ENCODE measurements at regions not wholly inside any gene's neighbourhood (a gene's known extent, or its start where the extent isn't known, plus 50 kb on each side); places are given as distances from the start of the nearest gene placed in this dataset.

DNA sequence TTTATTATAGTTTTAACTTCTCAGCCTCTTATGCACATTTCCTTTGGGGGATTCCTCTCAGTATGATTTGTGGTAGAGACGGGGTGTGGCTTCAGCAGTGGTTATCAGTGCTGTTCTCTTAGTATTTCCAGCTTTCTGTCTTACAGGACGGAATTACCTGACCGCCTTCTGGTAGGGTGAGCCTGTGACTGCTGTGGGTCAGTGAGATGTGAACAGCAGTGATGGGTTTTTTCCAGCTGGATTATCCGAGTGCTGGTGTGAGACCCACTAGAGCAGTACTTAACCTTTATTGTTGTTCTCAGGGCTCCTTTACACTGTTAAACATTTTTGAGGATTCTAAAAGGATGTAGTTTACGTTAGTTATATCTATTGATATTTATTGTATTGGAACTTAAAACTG is 135.2 kb downstream of the SLIT2 start (continued):
- TF ChIP-seq, protein P1, sequence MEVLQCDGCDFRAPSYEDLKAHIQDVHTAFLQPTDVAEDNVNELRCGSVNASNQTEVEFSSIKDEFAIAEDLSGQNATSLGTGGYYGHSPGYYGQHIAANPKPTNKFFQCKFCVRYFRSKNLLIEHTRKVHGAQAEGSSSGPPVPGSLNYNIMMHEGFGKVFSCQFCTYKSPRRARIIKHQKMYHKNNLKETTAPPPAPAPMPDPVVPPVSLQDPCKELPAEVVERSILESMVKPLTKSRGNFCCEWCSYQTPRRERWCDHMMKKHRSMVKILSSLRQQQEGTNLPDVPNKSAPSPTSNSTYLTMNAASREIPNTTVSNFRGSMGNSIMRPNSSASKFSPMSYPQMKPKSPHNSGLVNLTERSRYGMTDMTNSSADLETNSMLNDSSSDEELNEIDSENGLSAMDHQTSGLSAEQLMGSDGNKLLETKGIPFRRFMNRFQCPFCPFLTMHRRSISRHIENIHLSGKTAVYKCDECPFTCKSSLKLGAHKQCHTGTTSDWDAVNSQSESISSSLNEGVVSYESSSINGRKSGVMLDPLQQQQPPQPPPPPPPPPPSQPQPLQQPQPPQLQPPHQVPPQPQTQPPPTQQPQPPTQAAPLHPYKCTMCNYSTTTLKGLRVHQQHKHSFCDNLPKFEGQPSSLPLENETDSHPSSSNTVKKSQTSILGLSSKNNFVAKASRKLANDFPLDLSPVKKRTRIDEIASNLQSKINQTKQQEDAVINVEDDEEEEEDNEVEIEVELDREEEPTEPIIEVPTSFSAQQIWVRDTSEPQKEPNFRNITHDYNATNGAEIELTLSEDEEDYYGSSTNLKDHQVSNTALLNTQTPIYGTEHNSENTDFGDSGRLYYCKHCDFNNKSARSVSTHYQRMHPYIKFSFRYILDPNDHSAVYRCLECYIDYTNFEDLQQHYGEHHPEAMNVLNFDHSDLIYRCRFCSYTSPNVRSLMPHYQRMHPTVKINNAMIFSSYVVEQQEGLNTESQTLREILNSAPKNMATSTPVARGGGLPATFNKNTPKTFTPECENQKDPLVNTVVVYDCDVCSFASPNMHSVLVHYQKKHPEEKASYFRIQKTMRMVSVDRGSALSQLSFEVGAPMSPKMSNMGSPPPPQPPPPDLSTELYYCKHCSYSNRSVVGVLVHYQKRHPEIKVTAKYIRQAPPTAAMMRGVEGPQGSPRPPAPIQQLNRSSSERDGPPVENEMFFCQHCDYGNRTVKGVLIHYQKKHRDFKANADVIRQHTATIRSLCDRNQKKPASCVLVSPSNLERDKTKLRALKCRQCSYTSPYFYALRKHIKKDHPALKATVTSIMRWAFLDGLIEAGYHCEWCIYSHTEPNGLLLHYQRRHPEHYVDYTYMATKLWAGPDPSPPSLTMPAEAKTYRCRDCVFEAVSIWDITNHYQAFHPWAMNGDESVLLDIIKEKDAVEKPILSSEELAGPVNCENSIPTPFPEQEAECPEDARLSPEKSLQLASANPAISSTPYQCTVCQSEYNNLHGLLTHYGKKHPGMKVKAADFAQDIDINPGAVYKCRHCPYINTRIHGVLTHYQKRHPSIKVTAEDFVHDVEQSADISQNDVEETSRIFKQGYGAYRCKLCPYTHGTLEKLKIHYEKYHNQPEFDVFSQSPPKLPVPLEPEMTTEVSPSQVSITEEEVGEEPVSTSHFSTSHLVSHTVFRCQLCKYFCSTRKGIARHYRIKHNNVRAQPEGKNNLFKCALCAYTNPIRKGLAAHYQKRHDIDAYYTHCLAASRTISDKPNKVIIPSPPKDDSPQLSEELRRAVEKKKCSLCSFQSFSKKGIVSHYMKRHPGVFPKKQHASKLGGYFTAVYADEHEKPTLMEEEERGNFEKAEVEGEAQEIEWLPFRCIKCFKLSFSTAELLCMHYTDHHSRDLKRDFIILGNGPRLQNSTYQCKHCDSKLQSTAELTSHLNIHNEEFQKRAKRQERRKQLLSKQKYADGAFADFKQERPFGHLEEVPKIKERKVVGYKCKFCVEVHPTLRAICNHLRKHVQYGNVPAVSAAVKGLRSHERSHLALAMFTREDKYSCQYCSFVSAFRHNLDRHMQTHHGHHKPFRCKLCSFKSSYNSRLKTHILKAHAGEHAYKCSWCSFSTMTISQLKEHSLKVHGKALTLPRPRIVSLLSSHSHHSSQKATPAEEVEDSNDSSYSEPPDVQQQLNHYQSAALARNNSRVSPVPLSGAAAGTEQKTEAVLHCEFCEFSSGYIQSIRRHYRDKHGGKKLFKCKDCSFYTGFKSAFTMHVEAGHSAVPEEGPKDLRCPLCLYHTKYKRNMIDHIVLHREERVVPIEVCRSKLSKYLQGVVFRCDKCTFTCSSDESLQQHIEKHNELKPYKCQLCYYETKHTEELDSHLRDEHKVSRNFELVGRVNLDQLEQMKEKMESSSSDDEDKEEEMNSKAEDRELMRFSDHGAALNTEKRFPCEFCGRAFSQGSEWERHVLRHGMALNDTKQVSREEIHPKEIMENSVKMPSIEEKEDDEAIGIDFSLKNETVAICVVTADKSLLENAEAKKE (CRISPR knock-in tag; IDR thresholded peaks at IDR 0.05): no peak
- TF ChIP-seq POLR2AphosphoS5 (IDR thresholded peaks at IDR 0.05; ENCODE audit: low read depth) (no peak), STAT1 (IDR thresholded peaks at IDR 0.05; ENCODE audit: unreplicated experiment) (no peak), CREB1 (CRISPR knock-in tag; IDR thresholded peaks at IDR 0.05; ENCODE audit: low read depth) (no peak)

DNA sequence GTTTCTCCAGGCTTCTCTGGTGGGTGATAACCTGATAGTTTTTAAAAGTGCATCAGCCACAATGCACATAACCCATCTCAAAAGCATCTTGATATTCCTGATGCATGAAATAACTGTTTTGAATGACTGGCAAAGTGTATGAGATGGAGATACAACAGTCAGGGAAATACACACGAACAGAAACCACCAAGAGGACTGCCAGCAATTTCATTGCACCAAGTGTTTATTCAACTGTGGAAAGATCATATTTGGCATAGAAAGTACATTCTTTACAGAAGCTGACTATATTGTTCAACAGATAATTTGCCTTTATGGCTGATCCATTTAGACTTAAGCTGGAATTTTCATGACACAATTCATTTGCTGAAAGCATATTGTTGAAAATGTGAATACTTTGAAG is 139.5 kb downstream of the SLIT2 start:
- no peak overlapping the region for H3K27ac Mint-ChIP-seq
- no peaks in the 10 kb centered on the region for H3K27me3 Mint-ChIP-seq (ENCODE audit: insufficient read depth, low read depth, poor library complexity)
- Histone ChIP-seq H3F3A (replicated peaks; ENCODE audit: low read depth) (no peaks in the 10 kb centered on the region), H3K36me3 (ENCODE audit: insufficient read depth) (no peaks in the 10 kb centered on the region), H3K4me2 (no peak overlapping the region), H4K20me1 (replicated peaks; ENCODE audit: insufficient read depth) (no peaks in the 10 kb centered on the region), H3K4me3 (no peak overlapping the region), H3K79me2 (replicated peaks; ENCODE audit: insufficient read depth) (no peaks in the 10 kb centered on the region), H2AFZ (no peak overlapping the region), H3K9me2 (ENCODE audit: insufficient read depth) (no peaks in the 10 kb centered on the region), H3K27ac (ENCODE audit: low read depth) (no peak overlapping the region), H3K27me3 (ENCODE audit: insufficient read depth) (no peaks in the 10 kb centered on the region), H3K4me1 (ENCODE audit: insufficient read depth) (no peaks in the 10 kb centered on the region; the same call in 1 of the 2 replicates)
- ATAC-seq (no peak), DNase-seq (ENCODE audit: low spot score) (no peak)
- no peak overlapping the region for H3K4me3 Mint-ChIP-seq
- peaks cover 16% of the 10 kb centered on the region for H3K4me1 Mint-ChIP-seq
- H3K36me3 Mint-ChIP-seq (ENCODE audit: low read depth): no peaks in the 10 kb centered on the region
- H3K9me3 Mint-ChIP-seq: no peaks in the 10 kb centered on the region
- TF ChIP-seq STAT1 (IDR thresholded peaks at IDR 0.05; ENCODE audit: unreplicated experiment) (no peak), CREB1 (CRISPR knock-in tag; IDR thresholded peaks at IDR 0.05; ENCODE audit: low read depth) (no peak), ZNF331 (CRISPR knock-in tag; IDR thresholded peaks at IDR 0.05; ENCODE audit: low read depth) (no peak), EZH2 (IDR thresholded peaks at IDR 0.05; ENCODE audit: low read depth, unreplicated experiment) (no peak), JUNB (IDR thresholded peaks at IDR 0.05; ENCODE audit: unreplicated experiment) (no peak)
- TF ChIP-seq, protein P2, sequence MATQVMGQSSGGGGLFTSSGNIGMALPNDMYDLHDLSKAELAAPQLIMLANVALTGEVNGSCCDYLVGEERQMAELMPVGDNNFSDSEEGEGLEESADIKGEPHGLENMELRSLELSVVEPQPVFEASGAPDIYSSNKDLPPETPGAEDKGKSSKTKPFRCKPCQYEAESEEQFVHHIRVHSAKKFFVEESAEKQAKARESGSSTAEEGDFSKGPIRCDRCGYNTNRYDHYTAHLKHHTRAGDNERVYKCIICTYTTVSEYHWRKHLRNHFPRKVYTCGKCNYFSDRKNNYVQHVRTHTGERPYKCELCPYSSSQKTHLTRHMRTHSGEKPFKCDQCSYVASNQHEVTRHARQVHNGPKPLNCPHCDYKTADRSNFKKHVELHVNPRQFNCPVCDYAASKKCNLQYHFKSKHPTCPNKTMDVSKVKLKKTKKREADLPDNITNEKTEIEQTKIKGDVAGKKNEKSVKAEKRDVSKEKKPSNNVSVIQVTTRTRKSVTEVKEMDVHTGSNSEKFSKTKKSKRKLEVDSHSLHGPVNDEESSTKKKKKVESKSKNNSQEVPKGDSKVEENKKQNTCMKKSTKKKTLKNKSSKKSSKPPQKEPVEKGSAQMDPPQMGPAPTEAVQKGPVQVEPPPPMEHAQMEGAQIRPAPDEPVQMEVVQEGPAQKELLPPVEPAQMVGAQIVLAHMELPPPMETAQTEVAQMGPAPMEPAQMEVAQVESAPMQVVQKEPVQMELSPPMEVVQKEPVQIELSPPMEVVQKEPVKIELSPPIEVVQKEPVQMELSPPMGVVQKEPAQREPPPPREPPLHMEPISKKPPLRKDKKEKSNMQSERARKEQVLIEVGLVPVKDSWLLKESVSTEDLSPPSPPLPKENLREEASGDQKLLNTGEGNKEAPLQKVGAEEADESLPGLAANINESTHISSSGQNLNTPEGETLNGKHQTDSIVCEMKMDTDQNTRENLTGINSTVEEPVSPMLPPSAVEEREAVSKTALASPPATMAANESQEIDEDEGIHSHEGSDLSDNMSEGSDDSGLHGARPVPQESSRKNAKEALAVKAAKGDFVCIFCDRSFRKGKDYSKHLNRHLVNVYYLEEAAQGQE (IDR thresholded peaks at IDR 0.05; ENCODE audit: unreplicated experiment): no peak

Measured in GM23338 (cell line).